Amniotic stem cell (primary cell): ENCODE measurements at regions not wholly inside any gene's neighbourhood (a gene's known extent, or its start where the extent isn't known, plus 50 kb on each side); places are given as distances from the start of the nearest gene placed in this dataset.
"Not testable (repeated sequence)": the region's sequence is repeated elsewhere in the genome, so short reads cannot be mapped to it uniquely, and the experiment has no call there.

Source experiments
- DNase-seq: peaks from one replicate; lab custom pipeline; 2025; lab: John Stamatoyannopoulos, UW

DNA sequence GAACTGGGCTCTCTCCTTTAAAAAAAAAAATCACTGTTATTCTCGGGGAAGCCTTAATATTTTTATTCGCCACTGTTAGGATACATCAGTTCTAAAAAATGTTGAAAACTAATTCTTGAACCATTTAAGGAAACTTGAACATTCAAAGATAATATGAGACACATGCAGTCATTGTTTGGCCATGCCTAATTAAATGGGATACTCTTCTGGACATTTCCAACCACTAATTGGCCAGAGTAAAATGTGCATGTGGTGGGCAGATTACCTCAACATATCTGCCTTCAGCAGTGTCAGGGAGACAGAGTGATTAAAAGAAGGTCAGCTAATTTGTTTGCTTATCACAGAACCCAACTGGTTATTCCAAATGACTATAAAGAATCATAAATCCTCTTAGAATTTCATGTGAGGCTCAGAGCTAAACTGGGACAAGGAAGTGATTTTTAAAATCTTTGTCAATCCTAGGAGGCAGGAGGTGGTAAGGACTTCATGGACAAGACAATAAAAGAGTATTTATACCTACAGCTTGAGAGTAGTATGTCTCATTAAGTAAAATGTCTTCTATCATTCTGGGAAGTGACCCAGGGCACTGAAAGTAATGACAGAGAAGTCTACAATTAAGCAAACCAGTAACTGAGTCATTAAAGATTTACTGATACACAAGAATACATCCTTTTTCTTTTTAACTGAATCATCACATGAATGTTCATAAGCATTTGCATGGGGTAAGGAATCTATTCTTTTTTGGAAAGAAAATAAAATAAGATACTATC is 242.9 kb upstream of the TRPM3 start:
- no peak for DNase-seq

DNA sequence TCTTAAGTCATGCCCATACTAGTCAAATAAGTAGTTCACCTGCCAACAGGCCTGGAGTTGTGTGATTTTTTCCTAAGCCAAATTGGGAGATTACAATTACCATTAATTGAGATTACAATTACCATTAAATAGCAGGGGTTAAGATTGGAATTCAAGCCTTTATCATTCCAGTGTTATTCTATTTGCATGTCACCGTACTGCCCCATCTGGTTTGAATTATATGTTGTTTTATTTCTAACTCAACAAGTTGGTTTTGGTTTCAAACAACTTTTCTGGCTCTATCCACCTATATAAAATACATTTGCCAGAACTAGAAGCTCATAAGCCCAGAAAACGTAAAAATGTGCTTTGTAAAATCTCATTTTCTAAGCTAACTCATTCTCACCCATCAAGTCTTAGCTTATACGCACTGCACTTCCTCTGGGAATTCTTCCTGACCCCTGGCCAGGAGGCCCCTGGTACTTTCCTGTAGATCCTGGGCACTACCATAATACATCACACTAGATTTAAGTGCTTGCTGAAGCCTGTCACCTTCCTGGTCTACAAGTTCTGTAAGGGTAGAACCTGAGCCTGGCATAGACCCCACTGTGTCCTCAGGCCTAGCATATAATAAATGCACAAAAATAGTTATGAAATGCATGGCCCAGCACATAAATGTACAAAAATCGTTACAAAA is 242.0 kb upstream of the TRPM3 start:
- no peak for DNase-seq

DNA sequence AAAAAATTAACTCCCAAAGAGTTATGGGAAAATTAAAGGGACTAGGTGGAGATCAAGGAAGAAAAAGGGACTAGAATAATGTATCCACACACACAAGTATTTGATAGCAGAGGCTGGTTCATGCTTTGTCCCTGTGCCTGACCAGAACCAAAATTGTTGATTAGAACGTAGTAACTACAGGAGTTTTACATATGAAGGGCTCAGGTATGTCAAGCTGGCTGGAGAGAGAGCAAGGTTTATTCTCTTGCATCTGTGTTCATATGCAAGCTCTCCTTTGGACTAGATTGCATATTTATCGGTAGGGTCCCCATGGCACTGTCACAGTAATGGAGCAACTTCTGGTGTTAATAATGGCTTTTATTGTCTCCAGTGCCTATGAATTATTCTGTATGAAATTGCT is 239.9 kb upstream of the TRPM3 start:
- DNase-seq = no peak

DNA sequence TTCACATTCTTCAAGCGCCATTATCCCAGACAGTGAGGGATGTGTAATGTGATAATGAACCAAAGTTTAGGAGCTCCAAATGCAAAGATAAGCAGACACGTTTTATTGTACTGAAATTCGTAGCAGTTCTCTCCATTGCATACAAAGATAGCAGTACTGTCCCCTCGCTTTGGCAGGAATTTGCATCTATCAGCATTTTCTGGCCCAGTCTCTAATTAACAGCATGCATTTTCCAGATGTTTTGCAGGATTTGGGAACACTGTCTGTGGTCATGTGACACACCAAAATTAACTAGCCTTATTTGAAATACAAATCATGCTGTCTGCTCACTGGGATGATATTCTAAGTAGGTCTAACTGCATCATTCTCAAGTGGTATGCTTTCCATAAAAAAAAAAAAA is 235.9 kb upstream of the TRPM3 start:
- DNase-seq = no peak

DNA sequence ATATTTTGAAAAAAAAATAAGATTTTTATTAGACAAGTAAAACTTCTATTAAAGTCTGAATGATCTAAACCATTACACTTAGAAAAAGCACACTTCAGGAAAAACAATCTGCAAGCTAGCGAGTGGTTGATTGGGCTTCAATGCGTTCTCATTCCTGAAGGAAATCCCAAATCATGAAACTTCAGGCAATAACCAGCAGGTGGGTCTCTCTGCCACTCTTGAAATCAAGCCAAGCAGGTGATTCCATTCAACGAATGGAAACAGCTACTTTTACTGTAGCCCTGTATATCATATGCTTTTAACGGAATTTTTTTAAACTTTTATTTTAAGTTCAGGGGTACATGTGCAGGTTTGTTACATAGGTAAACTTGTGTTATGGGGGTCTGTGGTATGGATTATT is 234.5 kb upstream of the TRPM3 start:
- no peak for DNase-seq

DNA sequence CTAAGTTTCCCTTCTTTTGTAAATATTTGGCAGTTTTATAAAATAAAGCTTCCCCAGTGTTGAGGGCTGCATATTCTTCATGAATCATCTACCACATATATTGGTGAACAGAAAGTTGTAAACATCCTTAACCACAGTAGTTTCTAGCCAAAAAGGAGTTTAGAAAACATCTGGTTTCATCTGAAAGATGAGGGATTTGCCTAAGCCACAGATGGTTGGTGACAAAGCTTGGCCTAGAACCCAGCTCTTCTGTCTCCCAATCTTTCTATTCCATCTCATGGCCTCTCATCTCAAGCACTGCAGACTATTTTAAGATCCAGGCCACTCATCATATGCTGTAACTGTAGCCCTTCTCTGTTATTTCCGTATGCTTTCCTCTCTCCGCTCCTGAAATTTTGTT is 232.3 kb upstream of the TRPM3 start:
- DNase-seq = no peak

DNA sequence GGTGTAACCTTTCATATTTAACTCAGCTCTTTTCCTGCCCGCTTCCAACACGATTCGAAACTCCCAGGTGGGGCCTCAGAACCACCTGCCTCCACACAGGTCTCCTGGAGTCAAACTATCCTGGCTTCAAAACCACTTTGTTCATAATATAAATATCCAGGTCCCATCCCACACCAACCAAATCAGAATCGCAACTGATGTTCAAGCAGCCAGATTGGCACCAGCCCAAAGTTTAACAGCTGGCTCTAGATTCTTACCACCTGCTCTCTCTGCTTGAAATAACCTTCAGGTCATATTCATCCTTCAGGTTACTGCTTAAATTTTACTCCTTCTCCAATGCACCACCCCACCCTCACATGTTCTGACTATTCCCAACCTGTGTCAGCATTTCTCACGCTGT is 231.4 kb upstream of the TRPM3 start:
- DNase-seq = no peak

DNA sequence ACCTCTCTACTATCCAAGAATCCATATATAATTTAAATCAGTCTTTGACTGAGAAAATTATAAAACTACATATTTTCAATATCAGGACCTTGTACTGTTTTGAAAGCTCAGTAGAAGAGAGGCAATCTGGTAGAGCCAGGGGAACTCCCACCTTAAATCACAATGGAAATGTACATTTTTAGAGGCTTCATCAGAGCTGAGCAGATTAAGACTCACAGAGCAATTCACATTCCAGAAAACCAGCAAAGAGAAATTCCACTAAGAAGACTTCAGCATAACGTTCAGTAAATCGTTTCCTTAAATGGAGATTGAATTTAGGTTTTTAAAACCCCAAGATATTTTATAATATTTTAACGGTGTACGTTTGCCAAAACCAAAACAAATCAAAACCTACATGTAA is 227.8 kb upstream of the TRPM3 start:
- DNase-seq = peak; percentile 73

DNA sequence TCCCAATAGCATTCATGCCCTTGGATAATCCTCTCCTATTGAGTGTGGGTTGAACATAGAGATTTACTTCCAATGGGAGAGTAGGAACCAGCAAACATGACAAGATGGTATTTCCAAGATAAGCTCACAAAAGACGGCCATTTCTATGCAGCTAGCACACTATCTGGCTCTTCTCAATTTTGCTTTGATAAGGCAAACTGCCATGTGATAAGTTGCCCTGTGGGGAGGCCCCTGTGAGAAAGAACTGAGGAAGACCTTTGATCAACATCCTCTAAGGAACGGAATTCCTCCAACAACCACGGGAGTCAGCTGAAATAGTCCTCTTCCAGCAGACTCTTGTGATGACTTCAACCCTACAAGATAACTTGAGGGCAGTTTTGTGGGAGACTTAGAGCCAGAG is 211.9 kb upstream of the TRPM3 start:
- DNase-seq = no peak

DNA sequence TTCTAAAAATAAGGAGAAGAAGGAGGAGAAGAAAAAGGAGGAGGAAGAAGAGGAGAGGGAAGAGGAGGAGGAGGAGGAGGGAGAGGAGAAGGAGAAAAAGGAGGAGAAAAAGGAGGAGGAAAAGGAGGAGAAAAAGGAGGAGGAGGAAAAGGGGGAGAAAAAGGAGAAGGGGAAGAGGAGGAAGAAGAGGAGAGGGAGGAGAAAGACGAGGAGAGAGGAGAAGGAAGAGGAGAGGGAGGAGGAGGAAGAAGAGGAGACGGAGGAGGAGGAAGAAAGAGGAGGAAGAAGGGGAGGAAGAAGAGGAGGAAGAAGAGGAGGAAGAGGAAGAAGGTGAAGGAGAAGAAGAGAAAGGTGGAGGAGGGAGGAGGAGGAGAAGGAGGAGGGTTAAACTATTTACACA is 210.2 kb upstream of the TRPM3 start:
- DNase-seq = no peak

DNA sequence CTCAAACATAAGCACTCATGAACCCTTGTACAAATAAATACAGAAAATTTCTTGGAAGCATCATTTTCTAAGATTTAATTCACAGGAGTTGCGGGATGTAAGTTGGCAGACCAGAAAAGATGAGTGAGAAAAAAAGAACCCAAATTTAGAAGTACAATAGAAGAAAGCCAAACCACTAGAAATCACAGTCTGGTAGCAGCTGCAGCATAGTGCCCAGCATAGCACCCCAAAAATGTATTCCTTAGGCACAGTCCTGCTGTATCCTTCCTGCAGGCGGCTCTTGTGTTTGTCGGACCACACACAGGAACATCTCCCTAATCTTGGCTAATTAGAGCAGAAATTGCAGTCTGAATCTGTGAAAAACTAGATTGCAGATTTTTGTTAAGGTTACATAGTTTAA is 208.5 kb upstream of the TRPM3 start:
- DNase-seq = no peak

DNA sequence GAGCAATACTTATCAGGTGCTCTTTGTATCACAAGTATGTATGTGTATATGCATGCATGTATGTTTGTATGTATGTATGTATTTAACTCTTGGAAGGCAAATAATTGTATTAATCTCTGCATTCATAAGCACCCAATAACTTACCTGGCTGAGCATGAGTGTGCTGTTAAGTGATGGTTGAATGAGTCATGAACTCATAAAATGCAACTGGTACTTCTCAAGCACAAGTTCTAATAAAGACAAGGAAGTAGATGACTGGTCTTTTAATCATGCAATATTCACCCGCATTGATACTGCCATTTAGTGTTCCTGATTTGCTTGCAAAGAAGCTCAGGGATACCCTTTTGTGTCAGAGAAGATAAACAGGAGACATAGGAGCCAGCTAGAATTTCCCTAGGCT is 204.9 kb upstream of the TRPM3 start:
- no peak for DNase-seq

DNA sequence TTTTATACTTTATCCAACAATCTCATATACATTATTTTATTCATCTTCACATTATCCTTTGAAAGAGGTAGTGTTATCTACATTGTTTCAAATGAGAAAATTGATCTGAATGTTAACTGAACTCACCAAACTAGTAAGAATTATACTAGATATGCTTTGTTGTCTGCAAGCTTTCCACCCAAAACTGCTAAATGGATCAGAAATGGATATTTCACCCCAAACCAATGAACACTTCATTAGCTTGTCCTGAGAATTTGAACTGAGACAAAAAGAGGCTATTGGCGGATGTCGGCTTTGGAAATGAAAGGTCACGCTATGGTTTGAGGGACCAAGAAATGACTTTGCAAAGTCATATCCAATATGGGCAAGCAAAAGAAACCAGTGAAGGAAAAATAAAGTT is 201.9 kb upstream of the TRPM3 start:
- no peak for DNase-seq

DNA sequence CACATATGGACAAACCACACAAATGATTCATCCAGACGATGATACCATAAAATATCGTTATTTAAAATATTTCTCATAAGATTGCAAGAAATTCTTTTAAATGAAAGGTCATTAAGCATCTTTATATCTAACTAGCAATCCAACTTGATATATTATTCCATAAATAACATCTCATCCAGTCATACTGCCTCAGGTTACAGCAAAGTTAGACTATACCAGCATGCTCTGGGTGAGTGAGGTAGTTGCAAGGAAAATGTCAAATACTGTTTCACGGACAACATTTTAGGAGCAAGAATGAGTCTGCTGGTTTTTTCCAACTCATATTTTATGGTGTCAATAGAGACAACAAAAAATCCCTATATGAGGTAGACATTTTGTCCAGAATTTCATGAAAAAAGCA is 200.9 kb upstream of the TRPM3 start:
- DNase-seq = no peak

DNA sequence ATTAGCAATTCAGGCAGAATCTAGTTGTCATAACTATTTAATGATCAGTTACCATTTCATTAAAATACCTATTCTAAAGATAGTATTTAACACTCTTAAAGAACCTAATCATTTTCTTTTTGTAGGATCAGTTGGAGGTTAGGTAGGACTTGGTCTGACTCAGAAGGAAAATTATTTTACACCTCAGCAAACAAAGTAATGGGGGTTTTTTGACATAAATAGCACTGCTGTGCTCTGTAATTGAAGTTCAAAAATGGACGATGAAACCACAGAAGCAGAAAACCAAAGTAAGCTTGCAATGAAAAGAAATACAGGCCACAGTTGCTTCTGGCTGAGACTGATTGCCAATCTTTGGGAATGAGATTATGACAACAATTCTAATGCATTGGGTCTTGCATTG is 187.0 kb upstream of the TRPM3 start:
- no peak for DNase-seq

DNA sequence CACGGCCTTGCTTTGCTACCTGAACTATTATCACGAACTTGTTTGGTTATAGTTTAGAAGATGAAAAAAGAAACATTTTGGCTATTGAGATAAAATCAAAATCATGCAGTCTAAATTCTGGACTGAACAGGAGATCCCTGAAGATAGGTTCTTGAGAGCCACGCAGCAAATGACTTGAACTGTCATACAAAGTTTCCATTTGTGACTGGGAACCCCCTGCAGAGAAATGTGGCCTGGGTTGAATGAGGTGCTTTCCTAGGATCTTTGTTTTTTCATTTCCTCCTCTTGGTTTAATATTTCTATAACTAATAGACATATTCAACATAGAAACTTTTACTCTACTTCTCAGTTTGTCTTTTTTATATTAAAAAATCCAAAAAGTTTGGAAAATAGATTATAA is 184.7 kb upstream of the TRPM3 start:
- DNase-seq = no peak

DNA sequence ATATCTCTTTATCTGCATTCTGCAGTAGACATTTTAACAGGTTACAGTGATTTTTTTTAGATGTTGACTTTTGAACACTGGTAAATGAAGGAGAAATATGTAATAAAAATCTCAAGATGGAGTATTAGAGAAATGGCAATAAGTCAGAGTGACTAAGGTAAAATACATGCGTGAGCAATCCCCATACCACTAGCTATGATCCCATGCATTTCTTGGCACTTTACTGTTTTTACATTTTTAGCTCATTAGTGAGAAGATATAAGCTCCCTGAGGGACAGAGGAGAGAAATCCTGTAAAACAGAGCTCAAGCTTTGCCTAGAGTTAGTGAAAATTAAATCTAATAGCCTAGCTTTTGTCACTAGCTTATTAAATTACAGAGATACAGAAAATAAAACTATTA is 181.9 kb upstream of the TRPM3 start:
- DNase-seq = no peak

DNA sequence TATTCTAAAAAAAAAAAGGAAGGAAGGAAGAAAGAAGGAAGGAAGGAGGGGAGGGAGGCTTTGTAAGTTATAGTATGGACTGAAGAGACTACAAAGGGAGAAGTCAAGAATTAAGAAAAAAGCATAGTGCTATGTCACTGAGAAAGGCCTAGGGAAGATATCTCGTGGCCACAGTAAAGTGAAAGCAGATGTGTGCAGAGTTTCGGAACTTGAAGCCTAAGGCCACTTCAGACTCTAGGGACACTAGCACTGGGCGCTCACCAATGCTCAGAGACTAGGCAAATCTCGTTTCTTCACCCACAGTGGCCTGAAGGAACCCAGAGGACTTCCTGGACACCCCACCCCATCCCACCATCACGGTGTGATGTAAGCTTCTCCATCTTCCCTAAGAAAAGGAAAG is 181.4 kb upstream of the TRPM3 start:
- DNase-seq = no peak

DNA sequence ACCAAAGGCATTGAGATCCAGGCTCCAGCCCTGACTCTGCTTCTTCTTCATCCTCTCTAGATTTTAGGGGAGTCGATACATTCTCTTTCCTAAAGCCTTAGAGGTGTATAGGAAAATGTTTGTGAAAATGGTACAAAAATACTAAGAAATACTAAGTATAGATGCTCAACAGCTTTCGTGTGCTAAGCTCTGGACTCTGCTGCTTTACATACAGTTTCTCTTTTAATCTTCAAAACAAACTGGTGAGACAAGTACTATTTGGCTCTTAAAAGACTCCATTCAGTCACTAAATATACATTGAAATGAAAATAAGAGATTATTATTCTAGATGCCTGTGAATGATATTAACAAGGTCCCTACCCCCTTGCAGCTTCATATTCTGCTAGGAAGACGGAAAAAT is 174.5 kb upstream of the TRPM3 start:
- DNase-seq = no peak

DNA sequence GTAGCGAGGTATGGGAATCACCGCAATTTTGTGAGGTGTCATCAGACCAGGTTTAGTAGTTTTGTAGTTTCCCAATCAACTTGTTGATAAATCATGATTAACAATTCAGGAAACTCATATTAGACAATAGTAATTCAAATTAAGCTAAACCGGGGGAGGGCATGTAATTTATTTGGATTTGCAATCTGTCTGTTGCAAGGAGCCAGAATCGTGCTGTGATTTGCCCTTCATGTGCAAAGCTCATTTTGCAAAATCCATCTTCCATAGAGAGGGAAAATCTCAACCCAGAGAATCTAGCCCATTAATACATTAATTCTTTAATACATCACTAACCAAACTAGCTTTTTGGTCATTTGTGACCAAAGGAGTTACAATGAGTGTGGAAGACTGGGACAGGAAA is 164.7 kb upstream of the TRPM3 start:
- no peak for DNase-seq

DNA sequence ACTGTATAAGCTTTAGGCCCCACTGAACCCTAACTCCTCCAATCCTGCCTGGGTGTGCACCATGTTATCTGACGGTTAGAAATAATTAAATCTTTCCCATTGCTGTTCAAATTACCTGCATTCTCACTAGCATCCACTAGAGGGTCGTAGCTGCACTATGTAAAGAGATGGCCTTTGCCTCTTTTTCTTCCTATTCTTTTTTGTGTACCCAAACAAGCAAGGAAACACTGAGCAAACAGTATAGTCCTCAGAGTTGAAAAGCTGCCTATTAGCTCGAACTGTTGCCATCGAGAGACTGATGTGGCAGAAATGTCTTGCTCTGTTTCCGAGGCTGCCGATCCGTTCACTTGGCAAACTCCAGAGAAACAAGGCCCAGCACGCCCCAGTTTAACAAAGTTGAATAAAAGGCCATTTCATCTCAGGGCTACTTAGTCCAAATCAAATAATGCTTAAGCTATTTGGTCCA is 163.8 kb upstream of the TRPM3 start:
- peak; percentile 52 for DNase-seq

DNA sequence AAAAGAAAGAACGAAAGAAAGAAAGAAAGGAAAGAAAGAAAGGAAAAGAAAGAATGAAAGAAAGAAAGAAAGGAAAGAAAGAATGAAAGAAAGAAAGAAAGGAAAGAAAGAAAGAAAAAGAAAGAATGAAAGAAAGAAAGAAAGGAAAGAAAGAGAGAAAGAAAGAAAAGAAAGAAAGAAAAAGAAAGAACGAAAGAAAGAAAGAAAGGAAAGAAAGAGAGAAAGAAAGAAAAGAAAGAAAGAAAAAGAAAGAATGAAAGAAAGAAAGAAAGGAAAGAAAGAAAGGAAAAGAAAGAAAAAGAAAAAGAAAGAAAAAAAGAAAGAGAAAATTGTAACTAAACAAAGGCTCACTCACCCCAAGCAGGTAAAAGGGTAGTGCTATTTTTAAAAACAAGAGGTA is 160.7 kb upstream of the TRPM3 start:
- not testable (repeated sequence) for DNase-seq

DNA sequence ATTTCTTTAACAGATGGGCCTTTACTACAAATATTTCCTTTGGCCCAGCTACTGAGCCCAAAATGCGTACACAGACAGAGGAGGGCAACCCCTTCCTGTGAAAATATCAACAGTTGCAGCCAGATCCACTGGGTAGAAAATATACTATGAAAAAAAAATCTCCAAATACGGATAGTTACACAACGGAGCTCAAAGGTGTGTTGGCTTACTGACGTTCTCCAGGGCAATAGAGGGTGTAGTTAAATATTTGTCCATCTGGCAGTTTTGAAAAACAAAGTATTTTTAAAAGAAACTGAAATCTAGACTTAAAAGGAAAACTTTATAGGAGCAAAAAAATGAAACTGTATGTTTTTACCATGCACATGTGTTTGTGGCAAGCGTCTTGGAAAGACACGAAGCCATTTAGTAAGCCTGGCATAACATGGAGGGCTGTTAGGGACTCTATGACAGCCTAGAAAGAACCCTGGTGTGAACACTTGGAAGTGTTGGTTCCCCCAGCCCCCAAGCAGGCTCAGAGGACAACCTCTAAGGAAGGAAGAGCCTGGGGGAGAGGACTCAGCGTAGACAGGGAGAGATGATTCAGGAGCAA is 157.8 kb upstream of the TRPM3 start:
- DNase-seq = no peak

DNA sequence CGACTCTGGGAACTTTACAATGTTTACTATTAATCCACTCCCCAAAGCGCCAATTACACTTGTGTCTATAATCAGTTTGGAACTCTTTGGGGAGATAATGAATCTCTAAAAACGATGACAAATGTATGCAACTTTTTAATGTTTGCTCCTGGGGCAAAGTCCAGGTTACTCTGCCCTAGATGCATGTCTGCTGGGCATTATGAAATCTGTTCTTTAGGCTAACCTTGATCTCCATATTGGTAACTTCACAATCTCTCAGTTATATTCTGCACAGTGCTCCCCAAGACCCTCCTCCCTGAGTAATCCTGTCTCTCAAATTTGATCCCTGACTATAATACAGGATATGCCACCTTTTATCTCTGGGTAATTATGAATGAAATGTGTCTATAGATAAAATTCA is 152.2 kb upstream of the TRPM3 start:
- no peak for DNase-seq
